ENCODE measurements at regions not wholly inside any gene's neighbourhood (a gene's known extent, or its start where the extent isn't known, plus 50 kb on each side); places are given as distances from the start of the nearest gene placed in this dataset.

- Mint-ChIP-seq H3K27me3 (ENCODE audit: insufficient read depth, low read depth) (no peaks in the 10 kb centered on the region), H3K4me3 (no peak overlapping the region), H3K9me3 (no peaks in the 10 kb centered on the region), H3K4me1 (no peaks in the 10 kb centered on the region), H3K27ac (no peak overlapping the region), H3K36me3 (no peaks in the 10 kb centered on the region)
- Histone ChIP-seq H3K4me2 (no peak overlapping the region), H2AFZ (replicated peaks) (no peak overlapping the region), H3K27me3 (no peaks in the 10 kb centered on the region), H3K4me1 (no peaks in the 10 kb centered on the region), H3K79me2 (ENCODE audit: low read depth) (no peaks in the 10 kb centered on the region), H4K20me1 (ENCODE audit: low read depth) (no peaks in the 10 kb centered on the region), H3K9ac (no peak overlapping the region), H3F3A (ENCODE audit: low read depth) (no peaks in the 10 kb centered on the region), H3K9me3 (ENCODE audit: low read depth) (no peaks in the 10 kb centered on the region), H3K4me3 (no peak overlapping the region), H3K27ac (no peak overlapping the region), H3K36me3 (no peaks in the 10 kb centered on the region)
- DNase-seq (ENCODE audit: low spot score): no peak
- TF ChIP-seq, protein P1, sequence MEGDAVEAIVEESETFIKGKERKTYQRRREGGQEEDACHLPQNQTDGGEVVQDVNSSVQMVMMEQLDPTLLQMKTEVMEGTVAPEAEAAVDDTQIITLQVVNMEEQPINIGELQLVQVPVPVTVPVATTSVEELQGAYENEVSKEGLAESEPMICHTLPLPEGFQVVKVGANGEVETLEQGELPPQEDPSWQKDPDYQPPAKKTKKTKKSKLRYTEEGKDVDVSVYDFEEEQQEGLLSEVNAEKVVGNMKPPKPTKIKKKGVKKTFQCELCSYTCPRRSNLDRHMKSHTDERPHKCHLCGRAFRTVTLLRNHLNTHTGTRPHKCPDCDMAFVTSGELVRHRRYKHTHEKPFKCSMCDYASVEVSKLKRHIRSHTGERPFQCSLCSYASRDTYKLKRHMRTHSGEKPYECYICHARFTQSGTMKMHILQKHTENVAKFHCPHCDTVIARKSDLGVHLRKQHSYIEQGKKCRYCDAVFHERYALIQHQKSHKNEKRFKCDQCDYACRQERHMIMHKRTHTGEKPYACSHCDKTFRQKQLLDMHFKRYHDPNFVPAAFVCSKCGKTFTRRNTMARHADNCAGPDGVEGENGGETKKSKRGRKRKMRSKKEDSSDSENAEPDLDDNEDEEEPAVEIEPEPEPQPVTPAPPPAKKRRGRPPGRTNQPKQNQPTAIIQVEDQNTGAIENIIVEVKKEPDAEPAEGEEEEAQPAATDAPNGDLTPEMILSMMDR (IDR thresholded peaks at IDR 0.05): no peak
- TF ChIP-seq EZH2 (IDR thresholded peaks at IDR 0.05) (no peak), EZH2phosphoT487 (IDR thresholded peaks at IDR 0.05) (no peak)
Observed at GRCh38 chr5:85517386-85517785, 1100.4 kb upstream of the COX7C start.

GRCh38 chr5:85533341-85534047, 1084.2 kb upstream of the COX7C start:
- no peaks in the 10 kb centered on the region for H3K36me3 ChIP-seq
- H3K79me2 ChIP-seq (ENCODE audit: low read depth): no peaks in the 10 kb centered on the region
- H3F3A ChIP-seq (ENCODE audit: low read depth): no peaks in the 10 kb centered on the region
- Mint-ChIP-seq H3K4me1 (no peaks in the 10 kb centered on the region), H3K4me3 (no peak overlapping the region), H3K36me3 (no peaks in the 10 kb centered on the region), H3K27ac (no peak overlapping the region), H3K9me3 (no peaks in the 10 kb centered on the region), H3K27me3 (ENCODE audit: insufficient read depth, low read depth) (no peaks in the 10 kb centered on the region)
- no peak overlapping the region for H3K27ac ChIP-seq
- no peaks in the 10 kb centered on the region for H3K4me1 ChIP-seq
- H3K9ac ChIP-seq: no peak overlapping the region
- H3K4me3 ChIP-seq: no peak overlapping the region
- H4K20me1 ChIP-seq (ENCODE audit: low read depth): no peaks in the 10 kb centered on the region
- no peak overlapping the region for H3K4me2 ChIP-seq
- DNase-seq (ENCODE audit: low spot score): no peak
- no peak overlapping the region for H2AFZ ChIP-seq (replicated peaks)
- no peaks in the 10 kb centered on the region for H3K9me3 ChIP-seq (ENCODE audit: low read depth)
- TF ChIP-seq EZH2 (IDR thresholded peaks at IDR 0.05) (no peak), EZH2phosphoT487 (IDR thresholded peaks at IDR 0.05) (no peak)
- TF ChIP-seq, protein P1 (IDR thresholded peaks at IDR 0.05): no peak
- no peaks in the 10 kb centered on the region for H3K27me3 ChIP-seq

DNA sequence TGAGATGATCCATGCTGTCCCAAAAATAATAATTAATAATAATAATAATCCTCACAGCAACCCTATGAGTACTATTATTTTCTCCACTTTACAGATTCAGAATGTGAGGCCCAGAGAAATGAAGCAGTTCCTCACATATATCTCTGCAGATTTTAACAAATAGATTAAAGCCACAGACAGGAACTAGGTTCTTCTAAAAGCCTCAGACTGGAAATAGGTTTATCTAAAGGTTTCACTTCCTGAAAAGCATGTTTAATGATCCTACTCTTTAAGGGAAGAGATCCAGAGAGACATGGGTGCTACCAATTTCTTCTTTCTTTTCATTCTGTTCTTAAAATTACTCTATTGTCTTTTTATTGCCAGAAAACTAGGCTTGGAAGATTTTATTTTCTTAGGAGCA, 1079.4 kb upstream of the COX7C start:
- Histone ChIP-seq H3K4me3 (no peak overlapping the region), H3K36me3 (no peaks in the 10 kb centered on the region), H2AFZ (replicated peaks) (no peak overlapping the region), H3F3A (ENCODE audit: low read depth) (no peaks in the 10 kb centered on the region), H3K27me3 (peaks cover 4% of the 10 kb centered on the region), H3K79me2 (ENCODE audit: low read depth) (no peaks in the 10 kb centered on the region), H3K9ac (no peak overlapping the region), H3K4me2 (no peak overlapping the region), H3K27ac (no peak overlapping the region), H3K9me3 (ENCODE audit: low read depth) (no peaks in the 10 kb centered on the region), H4K20me1 (ENCODE audit: low read depth) (no peaks in the 10 kb centered on the region), H3K4me1 (no peaks in the 10 kb centered on the region)
- no peaks in the 10 kb centered on the region for H3K9me3 Mint-ChIP-seq
- no peak overlapping the region for H3K4me3 Mint-ChIP-seq
- H3K27ac Mint-ChIP-seq: no peak overlapping the region
- no peaks in the 10 kb centered on the region for H3K4me1 Mint-ChIP-seq
- no peaks in the 10 kb centered on the region for H3K27me3 Mint-ChIP-seq (ENCODE audit: insufficient read depth, low read depth)
- H3K36me3 Mint-ChIP-seq: no peaks in the 10 kb centered on the region
- DNase-seq (ENCODE audit: low spot score): no peak
- no peak for TF ChIP-seq EZH2phosphoT487 (IDR thresholded peaks at IDR 0.05)
- TF ChIP-seq EZH2 (IDR thresholded peaks at IDR 0.05): no peak
- TF ChIP-seq, protein P1 (IDR thresholded peaks at IDR 0.05): no peak

Data from neural progenitor cell (in vitro differentiated cells).